ENCODE measurements at regions not wholly inside any gene's neighbourhood (a gene's known extent, or its start where the extent isn't known, plus 50 kb on each side); places are given as distances from the start of the nearest gene placed in this dataset.

- H3K27me3 ChIP-seq (ENCODE audit: control insufficient read depth in 3 of 3, insufficient read depth in 3 of 3, low read length in 3 of 3), result no peaks in the 10 kb centered on the region
- H3K36me3 ChIP-seq (ENCODE audit: control insufficient read depth in 3 of 3, insufficient read depth in 3 of 3, low read length in 3 of 3), result no peaks in the 10 kb centered on the region
- H3K27ac ChIP-seq (ENCODE audit: low read depth, low read length), result no peak overlapping the region
- no peak overlapping the region for H3K4me3 ChIP-seq (ENCODE audit: low read length in 3 of 3)
- no peak overlapping the region for H3K9ac ChIP-seq (ENCODE audit: low read depth in 1 of 3, low read length in 3 of 3)
- H3K4me1 ChIP-seq (ENCODE audit: control insufficient read depth in 3 of 3, insufficient read depth in 3 of 3, low read length in 3 of 3), result no peaks in the 10 kb centered on the region
- no peaks in the 10 kb centered on the region for H3K9me3 ChIP-seq (ENCODE audit: control insufficient read depth in 3 of 3, low read length in 3 of 3)
These were observed 104.1 kb downstream of the DIRAS2 start for GRCh38 chr9:90538566-90538965.

GRCh38 chr9:90539286-90539685 lies 103.3 kb downstream of the DIRAS2 start:
- Histone ChIP-seq H3K9me3 (ENCODE audit: control insufficient read depth in 3 of 3, low read length in 3 of 3) (no peaks in the 10 kb centered on the region), H3K27ac (ENCODE audit: low read depth, low read length) (no peak overlapping the region), H3K4me1 (ENCODE audit: control insufficient read depth in 3 of 3, insufficient read depth in 3 of 3, low read length in 3 of 3) (no peaks in the 10 kb centered on the region), H3K27me3 (ENCODE audit: control insufficient read depth in 3 of 3, insufficient read depth in 3 of 3, low read length in 3 of 3) (no peaks in the 10 kb centered on the region), H3K9ac (ENCODE audit: low read depth in 1 of 3, low read length in 3 of 3) (no peak overlapping the region), H3K36me3 (ENCODE audit: control insufficient read depth in 3 of 3, insufficient read depth in 3 of 3, low read length in 3 of 3) (no peaks in the 10 kb centered on the region), H3K4me3 (ENCODE audit: low read length in 3 of 3) (no peak overlapping the region)

DNA sequence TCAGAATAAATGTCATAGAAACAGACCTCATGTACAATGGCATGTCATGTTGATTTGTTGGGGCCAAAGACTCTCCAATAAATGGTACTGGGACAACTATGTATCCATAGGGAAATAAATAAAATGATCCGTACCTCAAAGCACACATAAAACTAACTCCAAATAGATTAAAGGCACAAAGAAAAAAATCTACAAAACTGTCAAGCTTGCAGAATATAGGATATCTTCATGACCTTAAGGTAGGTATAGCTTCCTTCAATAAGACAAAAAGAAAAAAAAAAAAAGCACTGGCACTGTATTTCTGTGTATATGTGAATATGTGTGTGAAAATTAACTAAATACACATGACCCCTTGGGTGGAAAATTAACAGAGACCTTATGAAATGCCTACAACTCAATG lies 101.9 kb downstream of the DIRAS2 start:
- no peaks in the 10 kb centered on the region for H3K27me3 ChIP-seq (ENCODE audit: control insufficient read depth in 3 of 3, insufficient read depth in 3 of 3, low read length in 3 of 3)
- no peak overlapping the region for H3K27ac ChIP-seq (ENCODE audit: low read depth, low read length)
- H3K9me3 ChIP-seq (ENCODE audit: control insufficient read depth in 3 of 3, low read length in 3 of 3), result no peaks in the 10 kb centered on the region
- H3K9ac ChIP-seq (ENCODE audit: low read depth in 1 of 3, low read length in 3 of 3), result no peak overlapping the region
- no peaks in the 10 kb centered on the region for H3K4me1 ChIP-seq (ENCODE audit: control insufficient read depth in 3 of 3, insufficient read depth in 3 of 3, low read length in 3 of 3)
- no peak overlapping the region for H3K4me3 ChIP-seq (ENCODE audit: low read length in 3 of 3)
- no peaks in the 10 kb centered on the region for H3K36me3 ChIP-seq (ENCODE audit: control insufficient read depth in 3 of 3, insufficient read depth in 3 of 3, low read length in 3 of 3)

GRCh38 chr9:90544488-90544887 lies 98.1 kb downstream of the DIRAS2 start:
- H3K9ac ChIP-seq (ENCODE audit: low read depth in 1 of 3, low read length in 3 of 3), result no peak overlapping the region
- no peaks in the 10 kb centered on the region for H3K27me3 ChIP-seq (ENCODE audit: control insufficient read depth in 3 of 3, insufficient read depth in 3 of 3, low read length in 3 of 3)
- no peaks in the 10 kb centered on the region for H3K9me3 ChIP-seq (ENCODE audit: control insufficient read depth in 3 of 3, low read length in 3 of 3)
- no peak overlapping the region for H3K4me3 ChIP-seq (ENCODE audit: low read length in 3 of 3)
- no peak overlapping the region for H3K27ac ChIP-seq (ENCODE audit: low read depth, low read length)
- H3K36me3 ChIP-seq (ENCODE audit: control insufficient read depth in 3 of 3, insufficient read depth in 3 of 3, low read length in 3 of 3), result no peaks in the 10 kb centered on the region
- no peaks in the 10 kb centered on the region for H3K4me1 ChIP-seq (ENCODE audit: control insufficient read depth in 3 of 3, insufficient read depth in 3 of 3, low read length in 3 of 3)

GRCh38 chr9:90546200-90546599 lies 96.4 kb downstream of the DIRAS2 start:
- H3K4me3 ChIP-seq (ENCODE audit: low read length in 3 of 3), result no peak overlapping the region
- no peak overlapping the region for H3K9ac ChIP-seq (ENCODE audit: low read depth in 1 of 3, low read length in 3 of 3)
- H3K9me3 ChIP-seq (ENCODE audit: control insufficient read depth in 3 of 3, low read length in 3 of 3), result no peaks in the 10 kb centered on the region
- H3K36me3 ChIP-seq (ENCODE audit: control insufficient read depth in 3 of 3, insufficient read depth in 3 of 3, low read length in 3 of 3), result no peaks in the 10 kb centered on the region
- no peaks in the 10 kb centered on the region for H3K27me3 ChIP-seq (ENCODE audit: control insufficient read depth in 3 of 3, insufficient read depth in 3 of 3, low read length in 3 of 3)
- H3K27ac ChIP-seq (ENCODE audit: low read depth, low read length), result no peak overlapping the region
- H3K4me1 ChIP-seq (ENCODE audit: control insufficient read depth in 3 of 3, insufficient read depth in 3 of 3, low read length in 3 of 3), result no peaks in the 10 kb centered on the region

DNA sequence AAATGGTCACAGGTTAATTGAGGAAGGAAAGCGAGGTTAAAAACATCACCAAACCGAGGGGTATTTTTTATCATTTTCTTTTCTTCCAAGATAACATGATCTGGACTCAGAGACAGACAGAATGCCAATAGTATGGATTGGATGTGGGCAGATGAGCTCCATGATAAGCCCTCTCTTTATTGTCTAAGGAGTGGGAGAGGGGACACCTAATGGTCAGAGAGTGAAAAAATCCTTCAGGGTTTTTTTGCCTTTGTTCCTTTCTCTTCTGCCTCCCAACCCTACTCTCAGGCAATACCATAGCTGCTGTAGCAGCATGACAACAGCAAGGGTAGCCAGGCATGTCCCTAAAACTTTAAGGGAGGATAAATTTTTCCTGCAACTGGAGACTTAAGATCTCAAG lies 94.7 kb downstream of the DIRAS2 start:
- no peak overlapping the region for H3K27ac ChIP-seq (ENCODE audit: low read depth, low read length)
- H3K4me1 ChIP-seq (ENCODE audit: control insufficient read depth in 3 of 3, insufficient read depth in 3 of 3, low read length in 3 of 3), result no peaks in the 10 kb centered on the region
- no peak overlapping the region for H3K9ac ChIP-seq (ENCODE audit: low read depth in 1 of 3, low read length in 3 of 3)
- H3K27me3 ChIP-seq (ENCODE audit: control insufficient read depth in 3 of 3, insufficient read depth in 3 of 3, low read length in 3 of 3), result no peaks in the 10 kb centered on the region
- H3K4me3 ChIP-seq (ENCODE audit: low read length in 3 of 3), result no peak overlapping the region
- no peaks in the 10 kb centered on the region for H3K36me3 ChIP-seq (ENCODE audit: control insufficient read depth in 3 of 3, insufficient read depth in 3 of 3, low read length in 3 of 3)
- no peaks in the 10 kb centered on the region for H3K9me3 ChIP-seq (ENCODE audit: control insufficient read depth in 3 of 3, low read length in 3 of 3)

DNA sequence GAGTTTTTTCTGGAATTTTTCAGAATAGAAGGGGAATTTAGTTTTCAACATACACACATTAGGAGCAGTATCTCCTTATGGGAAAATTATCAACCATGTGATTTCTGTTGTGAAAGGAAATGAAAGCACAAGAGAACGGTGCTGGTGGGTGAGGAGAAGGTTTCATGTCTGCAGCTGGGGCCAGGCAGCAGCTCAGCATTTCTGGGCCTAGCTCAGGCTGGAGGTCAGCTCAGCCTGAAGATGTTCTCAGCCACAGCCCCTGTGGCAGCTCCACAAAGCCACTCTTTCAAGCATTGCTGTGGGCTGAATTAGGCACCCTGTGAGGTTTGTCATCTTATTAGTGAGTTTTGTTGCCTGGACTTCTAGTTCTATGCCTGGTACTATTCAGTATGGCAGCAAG lies 90.3 kb downstream of the DIRAS2 start:
- Histone ChIP-seq H3K27ac (ENCODE audit: low read depth, low read length) (no peak overlapping the region), H3K9me3 (ENCODE audit: control insufficient read depth in 3 of 3, low read length in 3 of 3) (no peaks in the 10 kb centered on the region), H3K9ac (ENCODE audit: low read depth in 1 of 3, low read length in 3 of 3) (no peak overlapping the region), H3K4me3 (ENCODE audit: low read length in 3 of 3) (no peak overlapping the region), H3K27me3 (ENCODE audit: control insufficient read depth in 3 of 3, insufficient read depth in 3 of 3, low read length in 3 of 3) (no peaks in the 10 kb centered on the region), H3K4me1 (ENCODE audit: control insufficient read depth in 3 of 3, insufficient read depth in 3 of 3, low read length in 3 of 3) (no peaks in the 10 kb centered on the region), H3K36me3 (ENCODE audit: control insufficient read depth in 3 of 3, insufficient read depth in 3 of 3, low read length in 3 of 3) (no peaks in the 10 kb centered on the region)

DNA sequence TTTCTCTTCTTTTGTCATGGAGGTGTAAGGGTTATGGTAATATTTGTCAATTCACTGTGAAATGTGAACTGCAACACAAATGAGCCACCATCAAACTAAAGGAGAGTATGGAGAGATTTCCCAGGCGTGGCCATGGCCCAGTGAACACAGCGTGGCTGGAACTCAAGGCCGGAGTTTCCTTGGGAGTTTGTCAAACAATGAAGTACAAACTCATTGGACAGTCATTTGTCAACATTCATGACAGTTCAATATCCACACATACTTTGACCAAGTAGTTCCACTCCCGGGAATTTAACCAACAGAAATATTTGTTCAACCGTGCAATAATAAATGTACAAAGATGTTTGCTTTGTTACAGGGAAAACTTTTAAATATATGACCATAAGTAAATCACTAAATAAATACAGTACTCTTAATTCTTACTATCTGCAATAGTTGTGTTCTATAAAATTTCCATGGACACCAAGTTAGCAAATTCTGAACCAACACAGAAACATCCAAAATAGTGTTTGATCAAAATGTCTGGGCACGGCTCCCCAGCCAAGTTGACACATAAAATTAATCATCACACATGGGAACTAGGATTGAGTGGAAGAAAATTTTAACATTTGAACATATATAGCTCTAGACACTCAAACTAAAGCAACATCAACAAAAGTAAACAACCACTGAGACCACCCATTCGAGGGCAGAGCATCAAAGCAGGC lies 87.1 kb downstream of the DIRAS2 start:
- Histone ChIP-seq H3K9me3 (ENCODE audit: control insufficient read depth in 3 of 3, low read length in 3 of 3) (no peaks in the 10 kb centered on the region), H3K27me3 (ENCODE audit: control insufficient read depth in 3 of 3, insufficient read depth in 3 of 3, low read length in 3 of 3) (no peaks in the 10 kb centered on the region), H3K4me3 (ENCODE audit: low read length in 3 of 3) (no peak overlapping the region), H3K27ac (ENCODE audit: low read depth, low read length) (no peak overlapping the region), H3K9ac (ENCODE audit: low read depth in 1 of 3, low read length in 3 of 3) (no peak overlapping the region), H3K36me3 (ENCODE audit: control insufficient read depth in 3 of 3, insufficient read depth in 3 of 3, low read length in 3 of 3) (no peaks in the 10 kb centered on the region), H3K4me1 (ENCODE audit: control insufficient read depth in 3 of 3, insufficient read depth in 3 of 3, low read length in 3 of 3) (no peaks in the 10 kb centered on the region)

DNA sequence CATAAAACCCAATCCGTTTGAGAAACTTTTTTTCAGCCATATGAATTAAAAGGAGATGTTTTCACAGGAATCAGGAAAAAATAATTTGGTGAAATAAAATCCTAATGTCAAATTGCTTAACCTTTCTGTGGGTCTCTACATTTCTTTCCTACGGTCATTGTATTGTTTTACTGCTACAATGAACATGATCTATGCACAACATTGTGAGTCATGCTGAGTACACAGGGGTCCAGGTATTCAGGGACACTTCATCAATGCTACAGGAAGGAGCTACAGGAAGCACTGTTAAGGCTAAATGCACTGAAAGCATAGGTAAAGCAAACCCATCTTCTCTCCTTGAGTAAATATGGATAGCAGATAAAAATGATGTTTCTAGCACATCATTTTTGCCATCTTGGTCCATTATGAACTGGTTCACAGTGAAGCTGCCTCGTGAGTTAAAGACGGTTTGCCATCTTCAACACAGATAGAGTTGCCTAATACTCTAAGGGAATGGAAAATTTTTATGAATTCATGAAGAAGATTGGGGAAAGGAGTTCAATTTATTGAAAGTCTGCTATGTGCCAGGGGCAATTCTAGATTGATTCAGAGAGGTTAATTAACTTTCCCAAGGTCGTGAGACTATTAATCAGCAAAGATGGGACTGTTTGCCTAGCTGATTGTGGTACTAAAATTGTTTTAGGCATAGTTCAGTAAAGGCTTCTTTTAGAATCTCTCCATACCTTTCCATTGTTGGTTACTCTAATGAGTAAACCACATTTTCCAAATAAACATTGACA lies 85.5 kb downstream of the DIRAS2 start:
- H3K4me3 ChIP-seq (ENCODE audit: low read length in 3 of 3), result no peak overlapping the region
- H3K9me3 ChIP-seq (ENCODE audit: control insufficient read depth in 3 of 3, low read length in 3 of 3), result no peaks in the 10 kb centered on the region
- no peaks in the 10 kb centered on the region for H3K27me3 ChIP-seq (ENCODE audit: control insufficient read depth in 3 of 3, insufficient read depth in 3 of 3, low read length in 3 of 3)
- H3K27ac ChIP-seq (ENCODE audit: low read depth, low read length), result no peak overlapping the region
- no peaks in the 10 kb centered on the region for H3K36me3 ChIP-seq (ENCODE audit: control insufficient read depth in 3 of 3, insufficient read depth in 3 of 3, low read length in 3 of 3)
- H3K9ac ChIP-seq (ENCODE audit: low read depth in 1 of 3, low read length in 3 of 3), result no peak overlapping the region
- no peaks in the 10 kb centered on the region for H3K4me1 ChIP-seq (ENCODE audit: control insufficient read depth in 3 of 3, insufficient read depth in 3 of 3, low read length in 3 of 3)

Measured in skeletal muscle tissue (tissue), 3 donors.